Chondrocyte (in vitro differentiated cells): ENCODE measurements at regions not wholly inside any gene's neighbourhood (a gene's known extent, or its start where the extent isn't known, plus 50 kb on each side); places are given as distances from the start of the nearest gene placed in this dataset.

Experiments used
- DNase-seq: peaks from one replicate; pipeline ENCODE4 v3.0.0; 2021; ENCODE audit warnings: mixed read lengths, low spot score
- H3K27ac Mint-ChIP-seq: one replicate; pipeline ENCODE4 v1.8.0; 2021; ENCODE audit warnings: mild to moderate bottlenecking, moderate library complexity, mixed read lengths; ENCODE audit not compliant: unreplicated experiment
- H3K27me3 Mint-ChIP-seq: 2 replicates; pipeline ENCODE4 v1.8.0; 2021; ENCODE audit warnings: low read depth, mixed read lengths
- H3K36me3 Mint-ChIP-seq: 2 replicates; pipeline ENCODE4 v1.8.0; 2021; ENCODE audit warnings: low read depth, mixed read lengths
- H3K4me1 Mint-ChIP-seq: 2 replicates; pipeline ENCODE4 v1.8.0; 2021; ENCODE audit warnings: low read depth, mild to moderate bottlenecking, mixed read lengths
- H3K4me3 Mint-ChIP-seq: one replicate; pipeline ENCODE4 v1.8.0; 2021; ENCODE audit warnings: mild to moderate bottlenecking, moderate library complexity, mixed read lengths; ENCODE audit not compliant: unreplicated experiment
- H3K9me3 Mint-ChIP-seq: 2 replicates; pipeline ENCODE4 v1.8.0; 2021; ENCODE audit warnings: low read depth, mixed read lengths
- CTCF ChIP-seq: fragments of 200-600 bp; sonication (generic); IDR thresholded peaks from 2 replicates; pipeline ENCODE4 v1.5.0; 2021; ENCODE audit warnings: antibody characterized with exemption, mild to moderate bottlenecking, moderate library complexity

GRCh38 chr10:6333973-6334372, 131.2 kb downstream of the PFKFB3 start:
- H3K36me3 Mint-ChIP-seq: peaks cover 2% of the 10 kb centered on the region
- DNase-seq: no peak
- H3K4me1 Mint-ChIP-seq: peaks cover 6% of the 10 kb centered on the region
- H3K9me3 Mint-ChIP-seq: peaks cover 5% of the 10 kb centered on the region
- no peaks in the 10 kb centered on the region for H3K27me3 Mint-ChIP-seq
- TF ChIP-seq CTCF: no peak
- no peak overlapping the region for H3K4me3 Mint-ChIP-seq
- H3K27ac Mint-ChIP-seq: no peak overlapping the region

- Mint-ChIP-seq H3K9me3 (peaks cover 5% of the 10 kb centered on the region), H3K27ac (no peak overlapping the region), H3K4me3 (no peak overlapping the region), H3K4me1 (peaks cover 6% of the 10 kb centered on the region), H3K36me3 (no peaks in the 10 kb centered on the region), H3K27me3 (no peaks in the 10 kb centered on the region)
- DNase-seq: no peak
- no peak for TF ChIP-seq CTCF
Measured at GRCh38 chr10:6336016-6336415, 133.3 kb downstream of the PFKFB3 start.

- Mint-ChIP-seq H3K9me3 (peaks cover 5% of the 10 kb centered on the region), H3K27me3 (no peaks in the 10 kb centered on the region), H3K4me1 (peaks cover 6% of the 10 kb centered on the region), H3K4me3 (no peak overlapping the region), H3K36me3 (no peaks in the 10 kb centered on the region), H3K27ac (no peak overlapping the region)
- no peak for TF ChIP-seq CTCF
- DNase-seq: no peak
Measured at GRCh38 chr10:6337382-6337781, 134.7 kb downstream of the PFKFB3 start.

- H3K27ac Mint-ChIP-seq: no peak overlapping the region
- peaks cover 3% of the 10 kb centered on the region for H3K9me3 Mint-ChIP-seq
- no peaks in the 10 kb centered on the region for H3K27me3 Mint-ChIP-seq
- DNase-seq: no peak
- H3K36me3 Mint-ChIP-seq: no peaks in the 10 kb centered on the region
- no peak for TF ChIP-seq CTCF
- H3K4me3 Mint-ChIP-seq: no peak overlapping the region
- peaks cover 6% of the 10 kb centered on the region for H3K4me1 Mint-ChIP-seq
Measured at GRCh38 chr10:6338361-6338760, 135.6 kb downstream of the PFKFB3 start.

GRCh38 chr10:6339891-6340290, 137.2 kb downstream of the PFKFB3 start:
- no peak for TF ChIP-seq CTCF
- DNase-seq: no peak
- Mint-ChIP-seq H3K36me3 (peaks cover 2% of the 10 kb centered on the region), H3K27me3 (no peaks in the 10 kb centered on the region), H3K4me3 (no peak overlapping the region), H3K27ac (no peak overlapping the region), H3K9me3 (no peaks in the 10 kb centered on the region), H3K4me1 (peaks cover 6% of the 10 kb centered on the region)
